ENCODE measurements at regions not wholly inside any gene's neighbourhood (a gene's known extent, or its start where the extent isn't known, plus 50 kb on each side); places are given as distances from the start of the nearest gene placed in this dataset.

DNA sequence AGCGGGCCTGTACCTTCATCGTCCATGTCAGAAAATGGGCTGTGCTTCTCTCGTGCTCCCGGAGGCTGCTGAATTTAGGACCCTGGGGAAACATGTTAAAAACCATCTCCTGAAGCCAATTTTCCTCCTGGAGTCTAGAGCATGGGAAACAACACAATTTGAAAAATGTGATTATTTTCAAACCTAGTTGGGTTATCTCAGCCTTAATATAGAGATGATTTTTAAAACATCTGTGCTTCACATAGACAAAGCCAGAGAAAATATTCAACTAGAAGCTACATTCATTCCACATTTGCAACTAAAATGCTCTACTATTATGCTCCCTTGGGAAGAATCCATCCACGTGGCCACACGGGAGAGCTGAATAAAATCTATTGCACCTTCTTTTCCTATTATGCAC, 225.9 kb upstream of the TMEM72 start:
- TF ChIP-seq, protein P1, sequence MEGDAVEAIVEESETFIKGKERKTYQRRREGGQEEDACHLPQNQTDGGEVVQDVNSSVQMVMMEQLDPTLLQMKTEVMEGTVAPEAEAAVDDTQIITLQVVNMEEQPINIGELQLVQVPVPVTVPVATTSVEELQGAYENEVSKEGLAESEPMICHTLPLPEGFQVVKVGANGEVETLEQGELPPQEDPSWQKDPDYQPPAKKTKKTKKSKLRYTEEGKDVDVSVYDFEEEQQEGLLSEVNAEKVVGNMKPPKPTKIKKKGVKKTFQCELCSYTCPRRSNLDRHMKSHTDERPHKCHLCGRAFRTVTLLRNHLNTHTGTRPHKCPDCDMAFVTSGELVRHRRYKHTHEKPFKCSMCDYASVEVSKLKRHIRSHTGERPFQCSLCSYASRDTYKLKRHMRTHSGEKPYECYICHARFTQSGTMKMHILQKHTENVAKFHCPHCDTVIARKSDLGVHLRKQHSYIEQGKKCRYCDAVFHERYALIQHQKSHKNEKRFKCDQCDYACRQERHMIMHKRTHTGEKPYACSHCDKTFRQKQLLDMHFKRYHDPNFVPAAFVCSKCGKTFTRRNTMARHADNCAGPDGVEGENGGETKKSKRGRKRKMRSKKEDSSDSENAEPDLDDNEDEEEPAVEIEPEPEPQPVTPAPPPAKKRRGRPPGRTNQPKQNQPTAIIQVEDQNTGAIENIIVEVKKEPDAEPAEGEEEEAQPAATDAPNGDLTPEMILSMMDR (IDR thresholded peaks at IDR 0.05) = no peak
- TF ChIP-seq POLR2A (IDR thresholded peaks at IDR 0.05) = no peak

Measured in uterus (tissue), 2 donors.